T-helper 17 cell (primary cell): ENCODE measurements at regions not wholly inside any gene's neighbourhood (a gene's known extent, or its start where the extent isn't known, plus 50 kb on each side); places are given as distances from the start of the nearest gene placed in this dataset.

ENCODE experiments used
- ATAC-seq: fragments of 150-1000 bp; cut with Tn5 transposase; 2 replicates; pipeline ENCODE4 v1.10.0; 2021; ENCODE audit warnings: mild to moderate bottlenecking, moderate library complexity
- DNase-seq, 3 donors: peaks; one replicate each; pipeline versions ENCODE4 v3.0.0 to v3.0.0-alpha.2; 2020 to 2021
- H3K9me3 ChIP-seq: one replicate; pipeline ENCODE4 v1.7.0; 2013; ENCODE audit warnings: low read length, mild to moderate bottlenecking; ENCODE audit not compliant: control insufficient read depth, poor library complexity, severe bottlenecking
- H3K27ac Mint-ChIP-seq: one replicate; pipeline ENCODE4 v1.8.0; 2022; ENCODE audit warnings: mild to moderate bottlenecking, moderate library complexity, mixed read lengths
- H3K27me3 Mint-ChIP-seq: one replicate; pipeline ENCODE4 v1.8.0; 2022; ENCODE audit warnings: mixed read lengths
- H3K36me3 Mint-ChIP-seq: one replicate; pipeline ENCODE4 v1.8.0; 2022; ENCODE audit warnings: low read depth, mixed read lengths
- H3K4me1 Mint-ChIP-seq: one replicate; pipeline ENCODE4 v1.8.0; 2022; ENCODE audit warnings: mild to moderate bottlenecking, mixed read lengths
- H3K4me3 Mint-ChIP-seq: one replicate; pipeline ENCODE4 v1.8.0; 2022; ENCODE audit warnings: mild to moderate bottlenecking, moderate library complexity, mixed read lengths

DNA sequence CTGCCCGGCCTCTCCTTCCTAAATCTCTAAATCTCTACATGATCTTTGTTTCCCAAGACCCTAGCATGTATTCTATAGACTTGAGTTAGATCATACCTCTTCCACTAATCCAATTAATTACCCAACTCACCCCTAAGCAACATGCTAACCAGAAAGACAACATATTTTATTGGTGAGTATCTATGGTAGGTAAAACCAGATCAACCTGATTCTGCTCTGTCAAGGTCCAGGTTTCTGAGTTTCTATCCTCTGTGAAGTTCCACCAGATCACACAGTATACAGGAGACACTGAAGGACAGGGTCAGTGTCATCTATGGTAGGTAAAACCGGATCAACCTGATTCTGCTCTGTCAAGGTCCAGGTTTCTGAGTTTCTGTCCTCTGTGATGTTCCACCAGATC, 363.2 kb upstream of the MARCKS start:
- no peak for ATAC-seq
- DNase-seq = no peak
- Mint-ChIP-seq H3K27me3 (no peaks in the 10 kb centered on the region), H3K4me1 (no peaks in the 10 kb centered on the region), H3K4me3 (no peak overlapping the region), H3K27ac (no peak overlapping the region), H3K36me3 (no peaks in the 10 kb centered on the region)
- H3K9me3 ChIP-seq = no peaks in the 10 kb centered on the region

GRCh38 chr6:113495521-113495920, 361.6 kb upstream of the MARCKS start:
- H3K9me3 ChIP-seq = no peaks in the 10 kb centered on the region
- no peaks in the 10 kb centered on the region for H3K36me3 Mint-ChIP-seq
- H3K4me1 Mint-ChIP-seq = no peaks in the 10 kb centered on the region
- H3K4me3 Mint-ChIP-seq = no peak overlapping the region
- DNase-seq = no peak
- no peak overlapping the region for H3K27ac Mint-ChIP-seq
- no peak for ATAC-seq
- H3K27me3 Mint-ChIP-seq = no peaks in the 10 kb centered on the region

DNA sequence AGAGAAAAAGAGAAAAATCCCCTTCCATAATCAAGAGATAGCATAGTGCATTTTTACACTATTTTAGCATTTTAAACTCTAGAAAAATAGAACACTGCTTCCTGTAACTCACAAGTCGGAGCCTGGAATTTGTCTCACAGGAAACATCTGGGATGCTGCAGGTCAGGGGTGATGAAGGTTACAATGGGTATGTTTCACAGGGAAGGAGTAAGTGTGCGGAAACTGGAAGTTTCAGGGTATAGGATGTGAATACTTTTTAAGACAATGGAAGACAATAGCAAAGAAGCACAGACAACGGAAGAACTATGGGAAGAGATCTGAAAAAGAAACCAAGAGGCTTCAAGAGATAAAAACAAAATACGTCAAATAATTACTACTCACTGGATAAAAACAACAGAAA, 361.0 kb upstream of the MARCKS start:
- Mint-ChIP-seq H3K27ac (no peak overlapping the region), H3K4me1 (no peaks in the 10 kb centered on the region), H3K27me3 (no peaks in the 10 kb centered on the region), H3K4me3 (no peak overlapping the region), H3K36me3 (no peaks in the 10 kb centered on the region)
- no peaks in the 10 kb centered on the region for H3K9me3 ChIP-seq
- ATAC-seq (no peak), DNase-seq (no peak)

- Mint-ChIP-seq H3K27me3 (no peaks in the 10 kb centered on the region), H3K36me3 (no peaks in the 10 kb centered on the region), H3K27ac (no peak overlapping the region), H3K4me1 (no peaks in the 10 kb centered on the region), H3K4me3 (no peak overlapping the region)
- H3K9me3 ChIP-seq = no peaks in the 10 kb centered on the region
- ATAC-seq = no peak
- no peak for DNase-seq
These were observed 356.9 kb upstream of the MARCKS start for GRCh38 chr6:113500221-113500620.

DNA sequence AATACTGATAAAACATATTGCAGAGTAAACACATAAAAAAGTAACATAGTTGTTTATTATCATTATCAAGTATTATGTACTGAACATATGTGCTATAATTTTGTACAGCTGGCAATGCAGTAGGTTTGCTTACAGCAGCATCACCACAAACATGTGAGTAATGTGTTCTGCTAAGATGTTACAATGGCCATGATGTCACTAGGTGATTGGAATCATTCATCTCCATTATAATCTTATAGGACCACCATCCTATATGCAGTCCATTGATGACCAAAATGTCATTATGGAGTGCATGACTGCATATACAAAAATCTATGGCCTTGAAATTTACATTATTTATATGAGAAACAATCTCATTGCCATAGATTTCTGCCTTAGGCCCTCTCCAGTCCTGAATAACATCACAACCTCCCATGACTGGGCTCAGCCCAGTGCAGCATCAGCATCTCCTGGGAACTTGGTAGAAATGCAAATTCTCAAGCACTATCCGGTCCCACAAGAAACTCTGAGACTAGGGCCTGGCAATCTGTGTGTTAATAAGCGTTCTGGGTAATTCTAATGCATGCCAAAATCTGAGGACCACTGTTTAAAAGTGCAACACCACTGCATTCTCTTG, 352.0 kb upstream of the MARCKS start:
- ATAC-seq (no peak), DNase-seq (no peak)
- H3K27ac Mint-ChIP-seq = no peak overlapping the region
- no peaks in the 10 kb centered on the region for H3K9me3 ChIP-seq
- no peaks in the 10 kb centered on the region for H3K27me3 Mint-ChIP-seq
- H3K4me1 Mint-ChIP-seq = no peaks in the 10 kb centered on the region
- no peaks in the 10 kb centered on the region for H3K36me3 Mint-ChIP-seq
- no peak overlapping the region for H3K4me3 Mint-ChIP-seq

- H3K27ac Mint-ChIP-seq = no peak overlapping the region
- H3K4me1 Mint-ChIP-seq = no peaks in the 10 kb centered on the region
- ATAC-seq = no peak
- no peak for DNase-seq
- no peak overlapping the region for H3K4me3 Mint-ChIP-seq
- no peaks in the 10 kb centered on the region for H3K36me3 Mint-ChIP-seq
- no peaks in the 10 kb centered on the region for H3K9me3 ChIP-seq
- H3K27me3 Mint-ChIP-seq = no peaks in the 10 kb centered on the region
These were observed 348.9 kb upstream of the MARCKS start for GRCh38 chr6:113508249-113508648.

- no peak for DNase-seq
- H3K27ac Mint-ChIP-seq = no peak overlapping the region
- H3K4me3 Mint-ChIP-seq = no peak overlapping the region
- no peaks in the 10 kb centered on the region for H3K27me3 Mint-ChIP-seq
- H3K4me1 Mint-ChIP-seq = no peaks in the 10 kb centered on the region
- no peaks in the 10 kb centered on the region for H3K36me3 Mint-ChIP-seq
- no peak for ATAC-seq
- H3K9me3 ChIP-seq = no peaks in the 10 kb centered on the region
These were observed 346.0 kb upstream of the MARCKS start for GRCh38 chr6:113511100-113511499.

GRCh38 chr6:113512576-113512975, 344.6 kb upstream of the MARCKS start:
- Mint-ChIP-seq H3K36me3 (no peaks in the 10 kb centered on the region), H3K4me1 (no peaks in the 10 kb centered on the region), H3K27ac (no peak overlapping the region), H3K4me3 (no peak overlapping the region), H3K27me3 (no peaks in the 10 kb centered on the region)
- DNase-seq = no peak
- H3K9me3 ChIP-seq = no peaks in the 10 kb centered on the region
- no peak for ATAC-seq

DNA sequence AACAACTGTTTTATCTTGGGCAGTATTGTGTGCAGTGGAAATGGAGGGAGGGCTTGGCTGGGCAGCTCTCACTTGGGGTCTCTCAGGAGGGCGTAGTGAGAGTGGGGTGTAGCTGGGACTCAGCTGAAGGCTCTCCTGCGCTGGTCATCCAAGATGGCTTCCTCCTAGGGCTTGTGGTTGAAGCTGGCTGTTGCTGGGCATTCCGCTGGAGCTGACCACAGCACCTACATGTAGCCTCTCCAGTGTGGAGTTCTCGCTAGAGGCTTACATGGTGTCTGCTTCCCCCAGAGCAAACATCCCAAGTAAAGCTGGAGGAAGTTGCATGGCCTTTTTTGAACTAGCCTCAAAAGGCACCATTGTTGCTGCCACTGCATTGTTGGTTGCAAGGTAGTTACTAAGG, 344.1 kb upstream of the MARCKS start:
- Mint-ChIP-seq H3K27me3 (no peaks in the 10 kb centered on the region), H3K27ac (no peak overlapping the region), H3K4me1 (no peaks in the 10 kb centered on the region), H3K4me3 (no peak overlapping the region), H3K36me3 (no peaks in the 10 kb centered on the region)
- H3K9me3 ChIP-seq = no peaks in the 10 kb centered on the region
- DNase-seq (no peak), ATAC-seq (no peak)

DNA sequence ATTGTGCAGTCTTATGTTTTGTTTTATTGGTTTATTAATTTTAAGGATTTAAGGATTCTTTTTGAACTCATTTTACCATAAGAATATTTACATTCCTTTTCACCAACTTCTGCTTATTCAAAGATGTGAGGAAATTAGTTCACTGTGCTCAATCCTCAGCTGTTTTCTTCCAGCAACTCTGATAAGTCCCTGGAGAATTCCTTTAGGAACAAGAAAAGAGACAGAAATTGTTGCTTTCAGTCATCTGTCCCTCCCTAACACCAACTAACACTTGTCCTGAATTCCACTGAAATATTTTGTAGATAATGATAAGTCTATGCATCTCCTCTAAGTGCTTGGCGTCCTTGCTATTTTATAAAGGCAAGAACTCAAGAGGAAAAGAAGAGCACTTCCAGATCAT, 334.8 kb upstream of the MARCKS start:
- no peak for DNase-seq
- Mint-ChIP-seq H3K36me3 (no peaks in the 10 kb centered on the region), H3K27me3 (no peaks in the 10 kb centered on the region), H3K27ac (no peak overlapping the region), H3K4me3 (no peak overlapping the region), H3K4me1 (no peaks in the 10 kb centered on the region)
- H3K9me3 ChIP-seq = no peaks in the 10 kb centered on the region
- ATAC-seq = no peak

DNA sequence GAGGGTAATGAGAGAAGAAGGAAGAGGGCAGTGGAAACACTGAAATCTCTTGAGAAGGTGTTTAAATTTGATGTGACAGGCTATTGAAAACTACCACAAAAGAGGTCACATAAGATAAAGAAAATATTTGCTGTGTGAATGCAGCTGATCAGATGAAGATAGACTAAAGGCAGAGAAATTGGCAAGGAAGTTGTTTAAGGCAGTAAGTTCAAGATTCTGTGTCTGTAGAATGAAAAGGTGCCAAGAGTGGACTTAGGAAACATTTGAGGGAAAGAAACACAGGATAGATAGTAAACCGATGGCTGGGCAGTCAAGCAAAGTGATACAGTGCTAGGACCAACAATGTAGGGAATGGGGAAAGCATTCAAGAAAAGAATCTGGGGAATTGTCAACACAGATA, 332.3 kb upstream of the MARCKS start:
- DNase-seq (no peak), ATAC-seq (no peak)
- no peaks in the 10 kb centered on the region for H3K27me3 Mint-ChIP-seq
- no peak overlapping the region for H3K27ac Mint-ChIP-seq
- no peak overlapping the region for H3K4me3 Mint-ChIP-seq
- H3K36me3 Mint-ChIP-seq = no peaks in the 10 kb centered on the region
- no peaks in the 10 kb centered on the region for H3K9me3 ChIP-seq
- H3K4me1 Mint-ChIP-seq = no peaks in the 10 kb centered on the region

- Mint-ChIP-seq H3K27me3 (no peaks in the 10 kb centered on the region), H3K4me3 (no peak overlapping the region), H3K27ac (no peak overlapping the region), H3K36me3 (no peaks in the 10 kb centered on the region), H3K4me1 (no peaks in the 10 kb centered on the region)
- no peaks in the 10 kb centered on the region for H3K9me3 ChIP-seq
- no peak for DNase-seq
- ATAC-seq = no peak
These were observed 330.6 kb upstream of the MARCKS start for GRCh38 chr6:113526553-113526952.

DNA sequence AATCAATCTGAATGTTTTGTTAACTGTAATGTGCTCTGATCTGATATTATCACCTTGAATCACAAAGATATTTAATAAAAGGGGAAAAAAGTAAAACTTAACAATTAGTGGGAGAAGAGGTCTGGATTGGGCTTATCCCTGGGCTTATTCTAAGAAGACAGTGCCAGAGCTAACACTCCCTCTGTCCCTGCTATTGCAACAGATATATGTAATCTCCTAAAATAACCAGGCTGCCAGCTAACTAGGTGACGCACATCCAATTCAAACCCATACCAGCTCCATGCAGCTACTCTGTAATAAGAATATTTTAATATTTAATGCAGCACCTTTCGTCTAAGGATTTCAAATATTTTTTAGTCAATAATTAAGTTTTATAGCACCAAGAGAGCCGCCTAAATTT, 330.1 kb upstream of the MARCKS start:
- no peaks in the 10 kb centered on the region for H3K9me3 ChIP-seq
- Mint-ChIP-seq H3K36me3 (no peaks in the 10 kb centered on the region), H3K4me1 (no peaks in the 10 kb centered on the region), H3K4me3 (no peak overlapping the region), H3K27me3 (no peaks in the 10 kb centered on the region), H3K27ac (no peak overlapping the region)
- DNase-seq (no peak), ATAC-seq (no peak)

- H3K4me1 Mint-ChIP-seq = no peaks in the 10 kb centered on the region
- ATAC-seq = no peak
- no peak for DNase-seq
- no peaks in the 10 kb centered on the region for H3K9me3 ChIP-seq
- no peaks in the 10 kb centered on the region for H3K36me3 Mint-ChIP-seq
- no peak overlapping the region for H3K27ac Mint-ChIP-seq
- no peak overlapping the region for H3K4me3 Mint-ChIP-seq
- H3K27me3 Mint-ChIP-seq = no peaks in the 10 kb centered on the region
These were observed 329.0 kb upstream of the MARCKS start for GRCh38 chr6:113528111-113528510.
